ENCODE measurements at regions not wholly inside any gene's neighbourhood (a gene's known extent, or its start where the extent isn't known, plus 50 kb on each side); places are given as distances from the start of the nearest gene placed in this dataset.

DNA sequence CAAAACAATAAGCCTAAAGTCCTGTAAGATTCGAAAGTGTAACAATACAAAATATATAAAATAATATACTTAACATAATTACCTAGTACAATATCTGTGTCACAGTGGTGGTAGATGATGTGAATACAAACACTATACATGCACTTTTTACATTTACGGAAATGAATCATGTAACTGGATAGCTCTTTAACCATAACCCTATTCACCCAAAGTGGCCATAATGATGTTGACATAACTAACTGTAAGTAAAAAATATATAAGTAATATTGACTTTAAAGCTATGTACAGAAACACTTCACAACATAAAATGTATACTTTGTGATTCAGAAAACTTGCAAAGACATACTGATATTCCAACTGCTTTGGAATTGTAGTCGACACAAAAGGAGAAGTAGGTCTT, 616.9 kb upstream of the SLC8A1 start:
- Histone ChIP-seq H3K4me1 (ENCODE audit: low read length) (no peaks in the 10 kb centered on the region), H3K9ac (ENCODE audit: low read length) (no peak overlapping the region), H2AFZ (ENCODE audit: low read depth, low read length) (no peak overlapping the region), H3K4me3 (ENCODE audit: low read length) (no peak overlapping the region), H3K4me2 (ENCODE audit: low read length) (no peak overlapping the region), H3K79me2 (ENCODE audit: low read length) (no peaks in the 10 kb centered on the region), H3K9me3 (ENCODE audit: insufficient read depth, low read length) (no peaks in the 10 kb centered on the region), H3K36me3 (replicated peaks; ENCODE audit: low read depth, low read length) (no peaks in the 10 kb centered on the region), H4K20me1 (ENCODE audit: insufficient read depth, low read length) (no peaks in the 10 kb centered on the region), H3K27ac (ENCODE audit: low read length) (no peak overlapping the region), H3K27me3 (ENCODE audit: low read depth, low read length) (no peaks in the 10 kb centered on the region)
- no peak for TF ChIP-seq EZH2phosphoT487 (IDR thresholded peaks at IDR 0.05; ENCODE audit: low read depth)
- TF ChIP-seq, protein P1, sequence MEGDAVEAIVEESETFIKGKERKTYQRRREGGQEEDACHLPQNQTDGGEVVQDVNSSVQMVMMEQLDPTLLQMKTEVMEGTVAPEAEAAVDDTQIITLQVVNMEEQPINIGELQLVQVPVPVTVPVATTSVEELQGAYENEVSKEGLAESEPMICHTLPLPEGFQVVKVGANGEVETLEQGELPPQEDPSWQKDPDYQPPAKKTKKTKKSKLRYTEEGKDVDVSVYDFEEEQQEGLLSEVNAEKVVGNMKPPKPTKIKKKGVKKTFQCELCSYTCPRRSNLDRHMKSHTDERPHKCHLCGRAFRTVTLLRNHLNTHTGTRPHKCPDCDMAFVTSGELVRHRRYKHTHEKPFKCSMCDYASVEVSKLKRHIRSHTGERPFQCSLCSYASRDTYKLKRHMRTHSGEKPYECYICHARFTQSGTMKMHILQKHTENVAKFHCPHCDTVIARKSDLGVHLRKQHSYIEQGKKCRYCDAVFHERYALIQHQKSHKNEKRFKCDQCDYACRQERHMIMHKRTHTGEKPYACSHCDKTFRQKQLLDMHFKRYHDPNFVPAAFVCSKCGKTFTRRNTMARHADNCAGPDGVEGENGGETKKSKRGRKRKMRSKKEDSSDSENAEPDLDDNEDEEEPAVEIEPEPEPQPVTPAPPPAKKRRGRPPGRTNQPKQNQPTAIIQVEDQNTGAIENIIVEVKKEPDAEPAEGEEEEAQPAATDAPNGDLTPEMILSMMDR (IDR thresholded peaks at IDR 0.05; ENCODE audit: low read depth, low read length), result no peak

DNA sequence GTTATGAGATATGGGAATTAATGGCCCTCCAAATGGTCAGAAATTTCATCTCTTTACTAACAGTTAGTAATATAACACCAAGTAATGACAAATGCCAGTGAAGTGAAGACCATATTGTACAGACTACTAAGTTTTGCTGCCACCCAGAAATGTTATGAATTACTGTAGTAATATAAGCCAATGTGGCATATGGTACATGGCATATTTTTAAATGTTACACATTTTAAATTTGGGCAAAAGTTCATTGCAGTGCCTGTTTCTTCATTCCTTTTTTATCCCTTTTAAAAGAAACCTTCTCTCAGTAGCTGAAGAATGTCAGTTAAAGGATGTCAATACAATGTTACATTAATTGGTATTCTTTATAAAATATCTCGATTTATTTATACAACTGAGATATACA, 626.5 kb upstream of the SLC8A1 start:
- Histone ChIP-seq H3K79me2 (ENCODE audit: low read length) (no peaks in the 10 kb centered on the region), H3K4me2 (ENCODE audit: low read length) (no peak overlapping the region), H3K27ac (ENCODE audit: low read length) (no peak overlapping the region), H3K4me1 (ENCODE audit: low read length) (no peaks in the 10 kb centered on the region), H2AFZ (ENCODE audit: low read depth, low read length) (no peak overlapping the region), H3K9ac (ENCODE audit: low read length) (no peak overlapping the region), H3K27me3 (ENCODE audit: low read depth, low read length) (no peaks in the 10 kb centered on the region), H3K36me3 (replicated peaks; ENCODE audit: low read depth, low read length) (no peaks in the 10 kb centered on the region), H4K20me1 (ENCODE audit: insufficient read depth, low read length) (no peaks in the 10 kb centered on the region), H3K4me3 (ENCODE audit: low read length) (no peak overlapping the region), H3K9me3 (ENCODE audit: insufficient read depth, low read length) (no peaks in the 10 kb centered on the region)
- TF ChIP-seq, protein P1 (IDR thresholded peaks at IDR 0.05; ENCODE audit: low read depth, low read length), result no peak
- no peak for TF ChIP-seq EZH2phosphoT487 (IDR thresholded peaks at IDR 0.05; ENCODE audit: low read depth)

DNA sequence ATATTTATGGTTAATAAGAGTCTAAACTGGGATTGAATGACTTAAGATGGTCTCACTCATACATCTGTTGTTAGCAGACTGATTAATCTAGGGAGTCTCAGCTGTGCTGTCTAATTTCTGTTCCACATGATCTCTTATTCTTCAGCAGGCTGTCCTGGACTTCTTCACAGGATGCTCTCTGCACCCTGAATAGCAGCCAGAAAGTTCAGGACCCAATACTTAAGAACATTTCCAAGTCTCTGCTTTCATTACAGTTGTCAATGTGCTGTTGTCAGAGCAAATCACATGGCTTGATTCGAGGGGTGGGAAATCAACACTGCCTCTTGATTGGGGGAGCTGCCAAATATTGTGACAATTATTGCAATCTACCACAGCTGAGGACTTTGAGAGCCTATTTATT, 627.1 kb upstream of the SLC8A1 start:
- Histone ChIP-seq H3K79me2 (ENCODE audit: low read length) (no peaks in the 10 kb centered on the region), H3K36me3 (replicated peaks; ENCODE audit: low read depth, low read length) (no peaks in the 10 kb centered on the region), H3K9ac (ENCODE audit: low read length) (no peak overlapping the region), H4K20me1 (ENCODE audit: insufficient read depth, low read length) (no peaks in the 10 kb centered on the region), H3K9me3 (ENCODE audit: insufficient read depth, low read length) (no peaks in the 10 kb centered on the region), H3K27me3 (ENCODE audit: low read depth, low read length) (no peaks in the 10 kb centered on the region), H3K4me2 (ENCODE audit: low read length) (no peak overlapping the region), H3K4me1 (ENCODE audit: low read length) (no peaks in the 10 kb centered on the region), H3K4me3 (ENCODE audit: low read length) (no peak overlapping the region), H2AFZ (ENCODE audit: low read depth, low read length) (no peak overlapping the region), H3K27ac (ENCODE audit: low read length) (no peak overlapping the region)
- TF ChIP-seq, protein P1 (IDR thresholded peaks at IDR 0.05; ENCODE audit: low read depth, low read length), result no peak
- TF ChIP-seq EZH2phosphoT487 (IDR thresholded peaks at IDR 0.05; ENCODE audit: low read depth), result no peak

- Histone ChIP-seq H3K36me3 (replicated peaks; ENCODE audit: low read depth, low read length) (no peaks in the 10 kb centered on the region), H3K27ac (ENCODE audit: low read length) (no peak overlapping the region), H3K9me3 (ENCODE audit: insufficient read depth, low read length) (no peaks in the 10 kb centered on the region), H2AFZ (ENCODE audit: low read depth, low read length) (no peak overlapping the region), H3K4me2 (ENCODE audit: low read length) (no peak overlapping the region), H3K27me3 (ENCODE audit: low read depth, low read length) (no peaks in the 10 kb centered on the region), H3K4me3 (ENCODE audit: low read length) (no peak overlapping the region), H3K4me1 (ENCODE audit: low read length) (no peaks in the 10 kb centered on the region), H3K9ac (ENCODE audit: low read length) (no peak overlapping the region), H3K79me2 (ENCODE audit: low read length) (no peaks in the 10 kb centered on the region), H4K20me1 (ENCODE audit: insufficient read depth, low read length) (no peaks in the 10 kb centered on the region)
- no peak for TF ChIP-seq EZH2phosphoT487 (IDR thresholded peaks at IDR 0.05; ENCODE audit: low read depth)
- TF ChIP-seq, protein P1 (IDR thresholded peaks at IDR 0.05; ENCODE audit: low read depth, low read length), result no peak
Observed at GRCh38 chr2:41084321-41084720, 632.4 kb upstream of the SLC8A1 start.
